ENCODE measurements at regions not wholly inside any gene's neighbourhood (a gene's known extent, or its start where the extent isn't known, plus 50 kb on each side); places are given as distances from the start of the nearest gene placed in this dataset.
"Not testable (repeated sequence)": the region's sequence is repeated elsewhere in the genome, so short reads cannot be mapped to it uniquely, and the experiment has no call there.

- TF ChIP-seq CTCF (conservative IDR thresholded peaks at IDR 0.05; ENCODE audit: control insufficient read depth, insufficient read depth, low read depth, low read length), result no peak
- no peak for DNase-seq (ENCODE audit: low read depth)
- no peak overlapping the region for H3K4me3 ChIP-seq (ENCODE audit: control insufficient read depth, low read depth, low read length)
These were observed 130.7 kb downstream of the PHETA1 start for GRCh38 chr12:111238075-111238734.

GRCh38 chr12:111234491-111234890 is 134.4 kb downstream of the PHETA1 start:
- DNase-seq (ENCODE audit: low read depth); H3K4me3 ChIP-seq (ENCODE audit: control insufficient read depth, low read depth, low read length): not testable (repeated sequence)

GRCh38 chr12:111233786-111234185 is 135.1 kb downstream of the PHETA1 start:
- TF ChIP-seq CTCF (conservative IDR thresholded peaks at IDR 0.05; ENCODE audit: control insufficient read depth, insufficient read depth, low read depth, low read length), result no peak

GRCh38 chr12:111230649-111231048 is 138.2 kb downstream of the PHETA1 start:
- DNase-seq (ENCODE audit: low read depth), result no peak
- no peak for TF ChIP-seq CTCF (conservative IDR thresholded peaks at IDR 0.05; ENCODE audit: control insufficient read depth, insufficient read depth, low read depth, low read length)
- H3K4me3 ChIP-seq (ENCODE audit: control insufficient read depth, low read depth, low read length), result no peak overlapping the region

More at GRCh38 chr12:111233786-111234185, 135.1 kb downstream of the PHETA1 start:
- DNase-seq (ENCODE audit: low read depth), result no peak
- H3K4me3 ChIP-seq (ENCODE audit: control insufficient read depth, low read depth, low read length), result no peak overlapping the region

- H3K4me3 ChIP-seq (ENCODE audit: control insufficient read depth, low read depth, low read length), result no peak overlapping the region
- TF ChIP-seq CTCF (conservative IDR thresholded peaks at IDR 0.05; ENCODE audit: control insufficient read depth, insufficient read depth, low read depth, low read length), result no peak
- no peak for DNase-seq (ENCODE audit: low read depth)
These were observed 139.8 kb downstream of the PHETA1 start for GRCh38 chr12:111228916-111229666.

GRCh38 chr12:111227476-111228420 is 141.1 kb downstream of the PHETA1 start:
- DNase-seq (ENCODE audit: low read depth), result no peak
- no peak for TF ChIP-seq CTCF (conservative IDR thresholded peaks at IDR 0.05; ENCODE audit: control insufficient read depth, insufficient read depth, low read depth, low read length)
- no peak overlapping the region for H3K4me3 ChIP-seq (ENCODE audit: control insufficient read depth, low read depth, low read length)
